ENCODE measurements at regions not wholly inside any gene's neighbourhood (a gene's known extent, or its start where the extent isn't known, plus 50 kb on each side); places are given as distances from the start of the nearest gene placed in this dataset.
A peak's percentile ranks its signal among the peaks of the same experiment; 100 is the strongest.

- DNase-seq: peak; percentile 65 to 79
These were observed 140.7 kb downstream of the KCTD12 start for GRCh38 chr13:76745261-76746200.

DNA sequence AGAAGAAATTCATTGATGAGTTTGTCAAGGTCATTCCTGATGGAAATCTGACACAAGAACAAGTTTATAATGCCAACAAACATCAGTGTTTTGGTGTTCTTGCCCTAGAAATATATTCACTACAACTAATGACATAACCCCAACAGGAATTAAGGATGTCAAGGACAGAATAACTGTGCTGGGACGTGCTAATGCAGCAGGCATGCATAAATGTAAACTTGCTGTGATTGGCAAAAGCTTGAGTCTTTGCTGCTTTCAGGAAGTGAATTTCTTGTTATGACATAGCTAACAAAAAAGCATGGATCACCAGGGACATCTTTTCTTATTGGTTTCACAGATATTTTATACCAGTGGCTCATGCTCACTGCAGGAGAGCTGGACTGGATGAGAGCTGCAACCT, 144.6 kb downstream of the KCTD12 start:
- no peak for DNase-seq

DNA sequence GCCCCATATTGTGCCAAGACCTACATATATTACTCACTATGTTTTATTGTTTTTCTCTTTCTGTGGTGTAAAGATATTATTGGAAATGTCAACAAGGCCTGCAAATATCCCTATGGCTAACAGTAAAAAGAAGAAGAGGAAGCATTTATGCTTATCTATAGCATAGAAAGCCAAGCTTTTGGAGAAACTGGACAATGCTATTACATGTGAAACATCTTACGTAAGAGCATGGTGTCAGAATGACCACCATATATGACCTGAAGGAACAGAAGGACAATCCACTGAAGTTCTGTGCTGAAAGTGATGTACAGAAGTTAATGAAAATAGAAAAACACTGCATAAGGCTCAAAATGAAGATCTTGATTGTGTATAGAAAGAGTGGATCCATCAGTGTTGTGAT, 145.2 kb downstream of the KCTD12 start:
- no peak for DNase-seq

- peak; percentile 67 to 83 for DNase-seq
These were observed 147.6 kb downstream of the KCTD12 start for GRCh38 chr13:76738616-76739015.

DNA sequence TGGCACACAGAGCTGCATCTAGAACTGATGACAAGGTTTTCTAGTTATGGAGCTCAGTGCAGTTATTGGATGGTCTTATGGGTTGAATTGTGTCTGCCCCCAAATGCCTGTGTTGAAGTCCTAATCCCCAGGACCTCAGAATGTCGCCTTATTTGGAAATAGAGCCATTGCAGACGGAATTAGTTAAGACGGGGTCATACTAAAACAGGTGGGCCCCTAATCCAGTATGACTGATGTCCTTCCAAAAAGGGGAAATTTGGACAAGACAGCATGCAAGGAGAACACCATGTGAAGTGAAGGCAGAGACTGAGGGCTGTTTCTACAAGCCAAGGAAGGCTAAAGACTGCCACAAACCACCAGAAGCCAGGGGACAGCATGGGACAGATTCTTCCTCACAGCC, 148.7 kb downstream of the KCTD12 start:
- DNase-seq: no peak

GRCh38 chr13:76735641-76736040, 150.6 kb downstream of the KCTD12 start:
- no peak for DNase-seq

DNA sequence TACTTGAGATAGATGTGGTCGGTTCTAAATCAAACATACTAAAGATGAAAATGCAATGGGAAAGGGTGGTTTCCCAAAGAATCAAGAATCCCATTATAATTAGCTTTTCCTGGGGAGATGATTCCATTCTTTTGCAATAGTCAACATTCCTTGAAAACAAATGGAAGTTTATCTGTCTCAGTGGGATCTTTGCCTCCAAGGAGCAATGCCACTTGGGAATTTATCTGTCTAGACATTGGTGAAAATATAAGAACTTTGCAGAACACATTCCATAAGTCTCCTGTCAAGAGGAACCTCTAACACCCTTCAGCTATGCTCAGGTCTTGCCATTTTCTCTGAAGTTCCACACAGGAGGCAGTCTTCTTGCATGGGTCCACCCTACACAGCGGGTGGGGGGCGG, 152.5 kb downstream of the KCTD12 start:
- DNase-seq: no peak

DNA sequence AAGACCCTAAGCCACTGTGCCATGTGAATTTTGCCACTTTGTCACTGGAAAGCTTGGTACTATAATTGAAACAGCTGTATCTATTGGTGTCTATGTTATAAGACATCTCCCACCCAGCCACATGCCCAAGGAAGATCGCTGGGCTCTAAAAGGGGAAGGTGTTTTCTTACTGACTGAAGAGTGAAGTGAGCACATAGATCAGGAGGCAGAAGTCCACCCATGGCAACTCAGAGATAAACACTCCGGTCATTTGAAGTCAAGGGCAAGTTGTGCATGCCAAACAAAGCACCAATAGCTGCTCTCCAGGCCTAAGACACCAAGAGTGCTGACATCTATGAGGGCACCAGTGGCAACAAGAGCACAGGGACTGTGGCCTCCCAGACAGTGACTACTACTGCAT, 153.8 kb downstream of the KCTD12 start:
- peak in 1 of 2 donors; percentile 35 for DNase-seq

- no peak for DNase-seq
These were observed 156.0 kb downstream of the KCTD12 start for GRCh38 chr13:76730220-76730619.

DNA sequence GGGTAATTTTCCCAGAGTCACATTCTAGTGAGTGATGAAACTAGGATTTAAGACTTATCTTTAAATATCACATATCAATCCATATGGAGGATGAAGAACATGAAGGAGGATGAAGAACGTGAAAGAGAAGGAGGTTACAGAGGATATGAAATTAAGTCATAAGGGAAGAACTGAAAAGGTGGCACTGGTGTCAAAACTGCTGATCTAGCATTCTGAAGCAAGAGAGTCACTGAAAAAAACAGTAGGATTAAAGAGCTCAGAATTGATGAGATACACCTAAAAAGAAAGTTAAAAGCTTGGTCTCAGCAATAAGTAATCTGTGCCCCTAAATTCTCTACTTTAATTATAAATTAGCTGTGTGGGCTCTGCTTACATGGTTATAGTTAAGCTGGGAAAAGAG, 156.5 kb downstream of the KCTD12 start:
- no peak for DNase-seq

DNA sequence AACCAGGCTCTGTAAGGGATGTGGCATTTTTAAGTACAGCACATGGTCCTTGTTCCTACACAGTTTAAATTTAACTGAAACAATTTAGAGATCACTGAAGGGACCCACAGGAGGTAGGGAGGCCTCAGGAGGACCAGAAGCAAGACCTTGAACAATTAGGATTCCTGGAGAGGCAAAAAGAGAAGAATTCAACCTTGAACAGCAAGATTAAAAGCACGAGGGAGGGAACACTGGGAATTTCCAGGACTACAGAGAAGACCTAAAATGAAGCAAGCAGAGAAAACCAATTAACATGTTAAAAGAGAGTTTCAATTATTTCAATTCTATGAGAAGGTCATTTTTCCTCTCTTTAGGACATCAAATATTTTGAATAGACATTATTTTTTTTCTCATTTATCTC, 160.3 kb downstream of the KCTD12 start:
- DNase-seq: no peak

- no peak for DNase-seq
These were observed 161.0 kb downstream of the KCTD12 start for GRCh38 chr13:76725211-76725610.

GRCh38 chr13:76724421-76724820, 161.8 kb downstream of the KCTD12 start:
- DNase-seq: peak; percentile 13 to 35

DNA sequence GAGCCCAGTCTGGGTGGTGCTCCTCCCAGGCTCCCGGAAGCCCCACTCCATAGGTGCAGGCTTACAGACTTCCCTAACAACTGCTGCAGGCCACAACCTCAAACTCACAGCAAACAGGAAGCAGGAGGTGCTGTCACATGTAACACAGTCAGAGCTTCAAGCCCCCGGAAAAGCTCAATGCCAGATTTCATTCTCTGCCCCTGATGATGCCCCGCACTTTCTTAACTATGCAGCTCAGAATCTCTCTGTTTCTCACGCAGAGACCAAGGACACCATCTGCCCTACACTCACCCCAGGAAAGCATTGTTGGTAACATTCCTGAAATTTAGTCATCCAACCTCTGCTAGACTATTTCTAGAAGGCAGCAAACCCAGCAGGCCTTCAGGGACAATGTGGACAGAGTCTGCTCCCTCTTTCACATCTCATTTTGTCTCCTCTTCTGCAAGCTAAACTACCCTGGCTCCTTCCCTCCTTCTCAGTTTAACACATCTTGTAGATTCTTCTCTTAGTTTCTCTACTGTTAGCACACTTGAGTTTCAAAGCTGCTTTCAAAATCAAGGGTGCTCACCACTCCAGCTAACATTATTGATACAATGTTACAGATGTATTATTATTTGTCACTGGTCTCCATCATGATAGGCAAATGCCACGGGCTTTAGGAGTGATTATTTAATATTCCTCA, 162.5 kb downstream of the KCTD12 start:
- peak; percentile 47 to 74 for DNase-seq

DNA sequence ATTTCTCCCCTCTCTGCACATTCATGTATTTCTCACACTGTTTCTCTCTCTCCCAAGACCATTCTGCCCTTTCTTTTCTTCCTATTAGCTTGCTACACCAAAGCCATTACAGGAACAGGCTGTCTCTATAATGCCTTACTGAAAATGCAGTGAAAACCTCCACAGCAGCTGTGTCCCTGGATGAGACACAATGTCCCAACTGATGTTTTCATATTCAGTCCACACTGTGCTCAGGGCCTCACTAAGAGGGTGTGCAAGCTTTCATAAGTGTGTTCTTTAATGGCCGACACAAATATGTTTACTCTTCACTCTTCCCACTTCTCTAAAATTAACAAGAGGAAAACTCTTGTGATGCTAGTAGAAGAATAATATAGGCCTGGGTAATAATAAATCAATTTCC, 163.4 kb downstream of the KCTD12 start:
- no peak for DNase-seq

- peak; percentile 50 to 54 for DNase-seq
These were observed 165.4 kb downstream of the KCTD12 start for GRCh38 chr13:76720821-76721220.

DNA sequence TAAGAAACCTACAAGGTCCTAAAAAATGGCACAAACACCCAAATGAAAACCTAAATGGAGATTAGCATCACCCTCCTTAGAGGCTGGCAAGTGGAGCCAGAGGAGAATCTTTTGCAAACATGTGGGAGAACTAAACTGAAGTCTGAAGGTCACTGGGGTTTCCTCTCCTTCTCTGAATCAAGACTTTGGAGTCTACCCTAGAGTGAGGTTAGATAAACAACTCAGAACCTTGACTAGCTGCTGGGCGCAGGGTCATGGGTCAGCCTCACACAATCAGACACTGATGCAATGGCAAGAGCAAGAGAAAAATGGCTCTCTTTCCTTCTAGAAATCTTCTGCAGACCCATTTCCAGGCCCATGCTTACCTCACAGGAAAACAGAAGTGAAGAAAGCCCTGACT, 165.8 kb downstream of the KCTD12 start:
- peak in 1 of 2 donors; percentile 25 for DNase-seq

- DNase-seq: no peak
These were observed 166.2 kb downstream of the KCTD12 start for GRCh38 chr13:76719955-76720354.

DNA sequence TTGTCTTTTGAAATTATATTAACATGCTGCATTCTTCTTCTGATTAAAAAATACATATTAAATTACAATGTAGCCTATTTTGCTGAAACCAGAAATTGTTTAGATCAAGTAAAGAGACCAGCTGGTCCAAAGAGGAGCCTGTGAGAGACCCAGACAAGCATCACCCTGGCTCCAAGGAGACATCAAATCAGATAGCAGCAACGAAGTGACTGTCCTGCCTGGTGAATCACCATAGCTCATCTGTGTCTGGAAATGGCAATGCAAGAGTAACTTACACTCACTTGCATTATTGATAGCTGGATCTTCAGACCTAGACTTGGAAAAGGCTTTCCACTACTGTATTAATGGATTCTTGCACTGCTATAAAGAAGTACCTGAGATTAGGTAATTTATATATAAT, 169.1 kb downstream of the KCTD12 start:
- no peak for DNase-seq

GRCh38 chr13:76715621-76716020, 170.6 kb downstream of the KCTD12 start:
- DNase-seq: no peak

GRCh38 chr13:76715075-76715474, 171.1 kb downstream of the KCTD12 start:
- no peak for DNase-seq

GRCh38 chr13:76713280-76713679, 172.9 kb downstream of the KCTD12 start:
- no peak for DNase-seq

- DNase-seq: peak; percentile 65 to 72
These were observed 174.5 kb downstream of the KCTD12 start for GRCh38 chr13:76711550-76712182.

- DNase-seq: no peak
These were observed 176.4 kb downstream of the KCTD12 start for GRCh38 chr13:76709851-76710250.
